ENCODE measurements at regions not wholly inside any gene's neighbourhood (a gene's known extent, or its start where the extent isn't known, plus 50 kb on each side); places are given as distances from the start of the nearest gene placed in this dataset.
"Not testable (repeated sequence)": the region's sequence is repeated elsewhere in the genome, so short reads cannot be mapped to it uniquely, and the experiment has no call there.

GRCh38 chrX:3972104-3972858 lies 258.8 kb upstream of the PRKX start:
- not testable (repeated sequence) for DNase-seq

GRCh38 chrX:3968749-3969148 lies 255.3 kb upstream of the PRKX start:
- DNase-seq, result no peak

- no peak for DNase-seq
Measured at GRCh38 chrX:3963980-3964379, 250.5 kb upstream of the PRKX start.

- no peak for DNase-seq
Measured at GRCh38 chrX:3962511-3963311, 249.3 kb upstream of the PRKX start.

- DNase-seq, result no peak
Measured at GRCh38 chrX:3960952-3961351, 247.5 kb upstream of the PRKX start.

- no peak for DNase-seq
Measured at GRCh38 chrX:3951859-3952258, 238.4 kb upstream of the PRKX start.

GRCh38 chrX:3950373-3950772 lies 236.9 kb upstream of the PRKX start:
- no peak for DNase-seq

- no peak for DNase-seq
Measured at GRCh38 chrX:3943965-3944364, 230.5 kb upstream of the PRKX start.

GRCh38 chrX:3940000-3940610 lies 226.7 kb upstream of the PRKX start:
- no peak for DNase-seq

- no peak for DNase-seq
Measured at GRCh38 chrX:3938587-3938986, 225.1 kb upstream of the PRKX start.

- DNase-seq, result not testable (repeated sequence)
Measured at GRCh38 chrX:3935196-3935595, 221.7 kb upstream of the PRKX start.

GRCh38 chrX:3920424-3921017 lies 207.1 kb upstream of the PRKX start:
- not testable (repeated sequence) for DNase-seq

GRCh38 chrX:3919668-3920423 lies 206.4 kb upstream of the PRKX start:
- not testable (repeated sequence) for DNase-seq

GRCh38 chrX:3914813-3915212 lies 201.4 kb upstream of the PRKX start:
- not testable (repeated sequence) for DNase-seq

GRCh38 chrX:3914059-3914458 lies 200.6 kb upstream of the PRKX start:
- DNase-seq, result not testable (repeated sequence)

- not testable (repeated sequence) for DNase-seq
Measured at GRCh38 chrX:3911012-3911411, 197.6 kb upstream of the PRKX start.

- not testable (repeated sequence) for DNase-seq
Measured at GRCh38 chrX:3910611-3911010, 197.2 kb upstream of the PRKX start.

- not testable (repeated sequence) for DNase-seq
Measured at GRCh38 chrX:3905522-3906258, 192.2 kb upstream of the PRKX start.

GRCh38 chrX:3902222-3902621 lies 188.8 kb upstream of the PRKX start:
- DNase-seq, result not testable (repeated sequence)

GRCh38 chrX:3896755-3897154 lies 183.3 kb upstream of the PRKX start:
- not testable (repeated sequence) for DNase-seq

- not testable (repeated sequence) for DNase-seq
Measured at GRCh38 chrX:3882553-3882920, 169.1 kb upstream of the PRKX start.

Measured in NCI-H1694 treated with DMSO at 0.1 percent for 48 hours (cell line).